K562 (cell line): ENCODE measurements at regions not wholly inside any gene's neighbourhood (a gene's known extent, or its start where the extent isn't known, plus 50 kb on each side); places are given as distances from the start of the nearest gene placed in this dataset.
A peak's percentile ranks its signal among the peaks of the same experiment; 100 is the strongest.

Source experiments
- ATAC-seq: fragments of 200-7000 bp; cut with Tn5 transposase; 3 replicates; pipeline ENCODE4 v1.9.1; 2020; ENCODE audit warnings: moderate library complexity
- BruUV-seq: library from RNA; stranded (reverse); fragments of 400-500 nt; replicated peaks from 2 replicates; lab custom pipeline; 2021; lab: Mats Ljungman, UMichigan
- CTCF ChIA-PET: fragments of 300-600 bp; formaldehyde crosslinking; extraction: SDS; loops from one replicate; lab custom pipeline; 2021; ENCODE audit warnings: low intra/inter-chr PET ratio; lab: Yijun Ruan, JAX
- POLR2A ChIA-PET: fragments of 300-600, 350-650 bp; sonication (Branson Sonifier 250); formaldehyde crosslinking; extraction: SDS; loops from one replicate; lab custom pipeline; 2021; ENCODE audit warnings: antibody characterized with exemption, inconsistent platforms; lab: Yijun Ruan, JAX
- DNase-seq, 4 experiments: peaks; one replicate each; pipeline versions ENCODE4 v3.0.0 to v3.0.0-alpha.2; 2011 to 2018; ENCODE audit warnings: low spot score in 3 of 4, mixed read lengths in 3 of 4; ENCODE audit errors: extremely low read depth in 1 of 4
- FAIRE-seq: peaks from 2 replicates; lab custom pipeline; 2011; peaks lifted over from hg19 to GRCh38; lab: Jason Lieb, UNC
- H2AFZ ChIP-seq: 2 replicates; pipeline ENCODE4 v1.6.0; 2011; ENCODE audit warnings: low read depth, low read length, control low read depth, inconsistent platforms
- H3K27ac ChIP-seq: fragments of 200-600 bp; 3 replicates; pipeline ENCODE4 v1.8.0; 2011; ENCODE audit warnings: low read depth, mild to moderate bottlenecking, control low read depth, inconsistent platforms, low read length, moderate library complexity, mixed read lengths; ENCODE audit errors: extremely low read depth
- H3K27me3 ChIP-seq, 2 experiments: fragments of 300-600 bp in 1 of 2; 2 replicates in 1 of 2; 3 replicates in 1 of 2; pipeline versions ENCODE4 v1.6.0 to v1.8.0; 2011; ENCODE audit warnings: inconsistent platforms in 2 of 2, low read length in 2 of 2, mild to moderate bottlenecking in 1 of 2, mixed read lengths in 1 of 2, moderate library complexity in 1 of 2; ENCODE audit not compliant: control insufficient read depth in 2 of 2, insufficient read depth in 2 of 2
- H3K36me3 ChIP-seq: fragments of 300-600 bp; 3 replicates; pipeline ENCODE4 v1.8.0; 2011; ENCODE audit warnings: mild to moderate bottlenecking, low read length, inconsistent platforms; ENCODE audit not compliant: control insufficient read depth, insufficient read depth
- H3K4me1 ChIP-seq, 2 experiments: fragments of 200-600 bp in 1 of 2; replicated peaks in 1 of 2; 2 replicates in 1 of 2; 3 replicates in 1 of 2; pipeline versions ENCODE4 v1.5.1 to v1.8.0; 2011; ENCODE audit warnings: inconsistent platforms in 2 of 2, low read length in 2 of 2, mild to moderate bottlenecking in 1 of 2, mixed read lengths in 1 of 2, moderate library complexity in 1 of 2; ENCODE audit not compliant: control insufficient read depth in 2 of 2, insufficient read depth in 2 of 2
- H3K4me2 ChIP-seq: 2 replicates; pipeline ENCODE4 v1.6.1; 2011; ENCODE audit warnings: low read length, control low read depth, inconsistent platforms, mixed read lengths; ENCODE audit not compliant: insufficient read depth
- H3K4me3 ChIP-seq: fragments of 200-600 bp; sonication (generic), shearing (Covaris generic); 2 replicates; pipeline ENCODE4 v1.5.1; 2016; ENCODE audit warnings: control low read depth, inconsistent platforms
- H3K79me2 ChIP-seq: fragments of 200-600 bp; 3 replicates; pipeline ENCODE4 v1.8.0; 2011; ENCODE audit warnings: low read length, inconsistent platforms; ENCODE audit not compliant: control insufficient read depth, insufficient read depth
- H3K9ac ChIP-seq, 2 experiments: 2 replicates each; pipeline versions ENCODE4 v1.6.0 to v1.6.1; 2011; ENCODE audit warnings: low read depth in 2 of 2, low read length in 2 of 2, control low read depth in 1 of 2, inconsistent platforms in 1 of 2, mild to moderate bottlenecking in 1 of 2, mixed read lengths in 1 of 2; ENCODE audit not compliant: insufficient read depth in 1 of 2
- H3K9me1 ChIP-seq: one replicate; pipeline ENCODE4 v1.6.0; 2011; ENCODE audit warnings: inconsistent platforms, mild to moderate bottlenecking, low read length, moderate library complexity; ENCODE audit not compliant: control insufficient read depth, insufficient read depth
- H3K9me3 ChIP-seq: replicated peaks from 2 replicates; pipeline ENCODE4 v1.5.1; 2011; ENCODE audit warnings: low read depth, low read length, inconsistent platforms; ENCODE audit not compliant: control insufficient read depth, insufficient read depth
- H4K20me1 ChIP-seq: replicated peaks from 2 replicates; pipeline ENCODE4 v1.6.1; 2011; ENCODE audit warnings: low read length, inconsistent platforms, mixed read lengths; ENCODE audit not compliant: control insufficient read depth, insufficient read depth
- CTCF ChIP-seq, 3 experiments: IDR thresholded peaks in 2 of 3; conservative IDR thresholded peaks in 1 of 3; 2 replicates each; pipeline ENCODE4 v1.5.1; 2011 to 2012; ENCODE audit warnings: low read length in 3 of 3, mild to moderate bottlenecking in 3 of 3, control low read depth in 2 of 3, improper control_type of control experiment in 1 of 3, inconsistent platforms in 1 of 3, low read depth in 1 of 3, mixed read lengths in 1 of 3, moderate library complexity in 1 of 3; ENCODE audit not compliant: insufficient read depth in 2 of 3
- GMEB1 ChIP-seq: fragments of 250-450 bp; sonication (Bioruptor Pico); IDR thresholded peaks from 2 replicates; pipeline ENCODE4 v1.4.0; 2020; ENCODE audit warnings: mild to moderate bottlenecking
- NFRKB ChIP-seq: fragments of 450-650 bp; IDR thresholded peaks from 2 replicates; pipeline ENCODE4 v1.6.1; 2016; ENCODE audit warnings: low read depth
- PML ChIP-seq: IDR thresholded peaks from 2 replicates; pipeline ENCODE4 v1.6.1; 2012; ENCODE audit warnings: low read length, inconsistent platforms
- POLR3G ChIP-seq: IDR thresholded peaks from 2 replicates; pipeline ENCODE4 v1.6.1; 2011; ENCODE audit not compliant: insufficient read length, insufficient replicate concordance; ENCODE audit errors: extremely low read depth
- PTBP1 ChIP-seq: fragments of 200-400 bp; formaldehyde crosslinking; IDR thresholded peaks from 2 replicates; pipeline ENCODE4 v1.6.1; 2017; ENCODE audit warnings: low read depth, low read length
- RAD21 ChIP-seq, 2 experiments: fragments of 250-450 bp in 1 of 2; fragments of 450-650 bp in 1 of 2; sonication (Bioruptor Pico) in 1 of 2; formaldehyde crosslinking in 1 of 2; IDR thresholded peaks in 1 of 2; conservative IDR thresholded peaks in 1 of 2; 2 replicates each; pipeline versions ENCODE4 v1.4.0 to v1.8.0; 2020 to 2022; ENCODE audit warnings: mild to moderate bottlenecking in 2 of 2, moderate library complexity in 1 of 2
- RBM34 ChIP-seq: fragments of 200-400 bp; formaldehyde crosslinking; IDR thresholded peaks from 2 replicates; pipeline ENCODE4 v1.6.1; 2018; ENCODE audit warnings: low read length, borderline replicate concordance; ENCODE audit not compliant: insufficient read depth
- TEAD1 ChIP-seq, 2 experiments: fragments of 450-650 bp in 1 of 2; sonication (generic) in 1 of 2; formaldehyde crosslinking; IDR thresholded peaks; 2 replicates each; pipeline versions ENCODE4 v1.4.0 to v1.8.0; 2020 to 2022; ENCODE audit warnings: mild to moderate bottlenecking in 2 of 2, missing genetic modification reagents in 1 of 2
- THRAP3 ChIP-seq: fragments of 450-650 bp; IDR thresholded peaks from 2 replicates; pipeline ENCODE4 v1.6.1; 2016; ENCODE audit warnings: mild to moderate bottlenecking, inconsistent platforms, borderline replicate concordance
- ZNF3 ChIP-seq: fragments of 250-450 bp; sonication (Bioruptor Pico); IDR thresholded peaks from 2 replicates; pipeline ENCODE4 v1.5.0; 2021; ENCODE audit warnings: mild to moderate bottlenecking, moderate library complexity
- ZNF316 ChIP-seq: fragments of 450-650 bp; IDR thresholded peaks from 2 replicates; pipeline ENCODE4 v1.6.1; 2016
- WGBS: fragments of 100-300 bp; shearing (Covaris generic); methylation state at CpG from one replicate; pipeline ENCODE4 v1.1.6; 2016; ENCODE audit warnings: low coverage, mixed read lengths; ENCODE audit not compliant: insufficient coverage; ENCODE audit errors: missing lambda C conversion rate; 5-methylcytosine and 5-hydroxymethylcytosine counted together
- in situ Hi-C: fragments of 300-500 bp; cut with MboI; formaldehyde crosslinking; loops from 4 replicates; pipeline ENCODE4 v1.15.0; 2018; ENCODE audit warnings: inconsistent platforms, mixed read lengths
- intact Hi-C: fragments of 100-400 bp; cut with micrococcal nuclease; formaldehyde crosslinking; loops from 2 replicates; pipeline ENCODE4 v1.14.2; 2022

GRCh38 chr14:95456281-95456680 is 60.2 kb downstream of the SYNE3 start:
- BruUV-seq, result no TSS peak
- Histone ChIP-seq H3K4me3 (no peak overlapping the region), H3K9ac (no peak overlapping the region), H2AFZ (no peak overlapping the region)
- TF ChIP-seq THRAP3, result no peak
- TF ChIP-seq CTCF (IDR thresholded peaks at IDR 0.05 in 2 of 3, conservative IDR thresholded peaks at IDR 0.05 in 1 of 3; ENCODE audit: insufficient read depth in 2 of 3, low read depth in 1 of 3, low read length in 3 of 3), result 0 out of 6 replicates have a peak, but pooled peaks of 1 of the 3 experiments have one; percentile 4
- TF ChIP-seq, all 486 proteins: peak for 1
- no peak overlapping the region for H3K4me2 ChIP-seq
- ChIA-PET CTCF (no interaction called here), POLR2A (no interaction called here)
- H3K36me3 ChIP-seq, result no peaks in the 10 kb centered on the region
- ATAC-seq, result no peak
- no peaks in the 10 kb centered on the region for H4K20me1 ChIP-seq
- WGBS, result 5% methylated on average over 8 of the region's 8 CpGs
- H3K9me1 ChIP-seq, result no peaks in the 10 kb centered on the region
- no peak for DNase-seq
- H3K79me2 ChIP-seq, result no peaks in the 10 kb centered on the region
- no peak overlapping the region for H3K27ac ChIP-seq
- FAIRE-seq, result no peak
- in situ Hi-C loops (no loop called here), intact Hi-C loops (no loop called here)
- peaks cover 0 to 4% of the 10 kb centered on the region in 2 experiments; a peak in 1 of 5 replicates for H3K4me1 ChIP-seq
- H3K27me3 ChIP-seq, result peaks cover 8 to 36% of the 10 kb centered on the region in 2 experiments; a peak in 4 of 5 replicates
- H3K9me3 ChIP-seq, result no peaks in the 10 kb centered on the region

- Histone ChIP-seq H3K4me1 (peaks cover 0 to 4% of the 10 kb centered on the region in 2 experiments; a peak in 1 of 5 replicates), H3K79me2 (no peaks in the 10 kb centered on the region), H3K9me1 (no peaks in the 10 kb centered on the region), H3K4me2 (no peak overlapping the region), H3K27ac (no peak overlapping the region), H3K9me3 (no peaks in the 10 kb centered on the region), H3K36me3 (no peaks in the 10 kb centered on the region), H2AFZ (no peak overlapping the region), H3K4me3 (no peak overlapping the region), H3K9ac (no peak overlapping the region; a peak in 1 of 4 replicates), H3K27me3 (peaks cover 2 to 28% of the 10 kb centered on the region in 2 experiments; a peak in 2 of 5 replicates), H4K20me1 (no peaks in the 10 kb centered on the region)
- intact Hi-C loops, result no loop called here
- BruUV-seq, result no TSS peak
- POLR2A ChIA-PET, result no interaction called here
- ATAC-seq (no peak), FAIRE-seq (no peak), DNase-seq (no peak)
- in situ Hi-C loops, result no loop called here
- CTCF ChIA-PET, result no interaction called here
- 18% methylated on average over 15 of the region's 17 CpGs for WGBS
- TF ChIP-seq ZNF3 (CRISPR knock-in tag), result no peak
- TF ChIP-seq ZNF316, result no peak
- no peak for TF ChIP-seq PML
- TF ChIP-seq RBM34, result no peak
- TF ChIP-seq PTBP1, result no peak
- TF ChIP-seq RAD21 (CRISPR knock-in tag; conservative IDR thresholded peaks at IDR 0.05 in 1 of 2, IDR thresholded peaks at IDR 0.05 in 1 of 2), result no peak
- TF ChIP-seq GMEB1 (CRISPR knock-in tag), result no peak
- no peak for TF ChIP-seq NFRKB
- TF ChIP-seq POLR3G, result no peak
- TF ChIP-seq TEAD1 (CRISPR knock-in tag; IDR thresholded peaks at IDR 0.05), result no peak
These were observed 61.2 kb downstream of the SYNE3 start for GRCh38 chr14:95455246-95455645.
